NOMO-1 (cell line): ENCODE measurements at regions not wholly inside any gene's neighbourhood (a gene's known extent, or its start where the extent isn't known, plus 50 kb on each side); places are given as distances from the start of the nearest gene placed in this dataset.

ENCODE experiments used
- DNase-seq, 2 experiments: peaks; one replicate each; lab custom pipeline; 2025; ENCODE audit not compliant: unreplicated experiment in 2 of 2; lab: John Stamatoyannopoulos, UW

GRCh38 chr15:95994418-95994817 is 336.1 kb upstream of the NR2F2 start:
- DNase-seq = no peak

DNA sequence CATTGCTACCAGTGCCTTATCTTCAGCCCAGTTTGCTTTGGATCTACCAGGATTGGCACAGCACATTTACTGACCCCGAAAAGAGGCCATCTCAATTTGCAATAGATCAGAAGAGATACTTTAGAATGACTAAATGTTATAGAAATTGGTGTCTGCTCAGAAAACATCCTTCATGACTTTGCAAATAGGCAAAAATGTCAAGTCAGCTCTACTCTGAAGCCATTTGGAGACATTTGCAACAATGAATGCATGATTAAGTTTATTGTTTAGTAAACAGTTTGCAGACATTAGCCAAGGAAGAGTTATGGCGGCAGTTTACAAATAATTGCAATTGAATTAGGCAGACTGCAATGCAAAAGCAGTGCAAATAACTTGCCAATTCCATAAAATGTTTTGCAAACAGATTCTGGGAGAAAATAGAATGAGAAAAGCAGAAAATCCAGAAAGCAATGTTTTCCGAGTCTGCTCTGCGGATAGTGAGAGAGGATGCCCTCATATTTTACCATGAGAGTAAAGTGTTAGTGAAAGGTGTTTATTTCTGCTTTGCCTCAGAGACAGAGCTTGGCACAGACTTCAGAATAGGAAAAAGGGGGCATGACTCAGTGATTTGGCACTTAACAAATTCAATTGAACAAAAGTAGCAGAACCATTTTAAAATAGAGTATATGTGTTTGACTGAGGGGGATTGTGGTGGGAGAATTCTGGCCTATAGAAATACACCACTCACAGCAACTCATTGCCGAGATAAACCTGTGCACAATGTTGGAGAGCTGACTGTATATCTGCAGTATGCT is 334.9 kb upstream of the NR2F2 start:
- DNase-seq = no peak

DNA sequence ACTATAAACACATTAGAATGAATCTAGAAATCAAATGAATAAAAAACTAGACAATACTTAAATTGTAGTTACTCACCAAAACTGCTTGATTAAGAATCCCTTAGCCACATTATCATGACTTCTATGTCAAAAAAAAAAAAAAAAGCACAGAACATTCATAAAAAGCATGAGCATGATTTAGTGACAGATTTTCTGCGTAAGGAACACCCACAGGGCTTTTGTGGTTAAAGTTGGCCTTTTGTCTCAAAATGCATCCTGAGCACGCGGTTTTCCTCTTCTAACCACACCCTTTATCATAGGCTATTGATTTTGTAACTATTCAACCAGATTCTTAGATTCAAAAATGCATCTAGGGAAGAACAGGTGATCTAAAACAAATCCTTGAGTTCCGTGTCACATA is 334.0 kb upstream of the NR2F2 start:
- DNase-seq = peak in 1 of 2 experiments; percentile 27

GRCh38 chr15:95998935-95999334 is 331.6 kb upstream of the NR2F2 start:
- no peak for DNase-seq

- DNase-seq = no peak
Measured at GRCh38 chr15:96002890-96003859, 327.3 kb upstream of the NR2F2 start.

GRCh38 chr15:96005906-96006305 is 324.6 kb upstream of the NR2F2 start:
- DNase-seq = no peak

DNA sequence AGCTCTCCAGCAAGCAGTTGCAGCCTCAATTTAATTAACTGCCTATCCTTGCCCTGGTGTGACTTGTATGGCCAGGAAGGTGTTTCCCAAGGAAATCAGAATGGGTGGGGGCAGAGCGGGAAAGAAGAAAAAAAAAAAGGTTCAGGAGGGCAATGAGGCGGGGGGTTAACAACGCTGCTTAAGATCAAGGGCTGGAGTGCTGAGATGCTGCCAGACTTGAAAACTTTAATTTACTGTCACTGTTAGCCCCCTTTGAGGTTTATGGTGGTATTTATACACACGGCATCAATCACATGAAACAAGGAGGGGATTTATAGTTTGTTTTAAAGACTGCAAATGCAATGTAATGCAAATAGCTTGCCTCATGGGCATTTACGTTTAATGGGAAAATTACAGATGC is 319.4 kb upstream of the NR2F2 start:
- no peak for DNase-seq

- DNase-seq = no peak
Measured at GRCh38 chr15:96014939-96015338, 315.6 kb upstream of the NR2F2 start.

GRCh38 chr15:96019114-96019513 is 311.4 kb upstream of the NR2F2 start:
- DNase-seq = no peak

GRCh38 chr15:96020133-96020532 is 310.4 kb upstream of the NR2F2 start:
- no peak for DNase-seq

DNA sequence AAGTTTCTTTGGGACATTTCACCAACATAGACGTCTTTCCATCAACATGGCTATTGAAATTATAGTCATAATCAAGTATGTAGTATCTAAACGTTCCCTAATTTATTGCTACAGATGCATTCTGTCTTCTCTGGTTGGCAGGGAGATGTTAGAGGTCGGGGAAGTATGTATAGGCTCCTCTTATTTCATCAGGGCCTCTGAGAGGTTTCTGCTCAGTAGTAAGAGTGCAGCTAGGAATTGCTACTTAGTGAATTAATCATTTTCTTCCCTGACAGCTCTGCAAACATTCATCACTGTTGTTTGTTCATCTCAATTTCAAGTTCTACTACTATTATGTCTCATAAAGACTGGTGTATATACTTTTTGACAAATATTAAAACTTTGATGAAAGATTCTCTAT is 309.7 kb upstream of the NR2F2 start:
- DNase-seq = no peak

GRCh38 chr15:96023081-96023480 is 307.4 kb upstream of the NR2F2 start:
- no peak for DNase-seq

GRCh38 chr15:96027501-96027900 is 303.0 kb upstream of the NR2F2 start:
- DNase-seq = no peak

GRCh38 chr15:96028620-96029019 is 301.9 kb upstream of the NR2F2 start:
- DNase-seq = no peak

DNA sequence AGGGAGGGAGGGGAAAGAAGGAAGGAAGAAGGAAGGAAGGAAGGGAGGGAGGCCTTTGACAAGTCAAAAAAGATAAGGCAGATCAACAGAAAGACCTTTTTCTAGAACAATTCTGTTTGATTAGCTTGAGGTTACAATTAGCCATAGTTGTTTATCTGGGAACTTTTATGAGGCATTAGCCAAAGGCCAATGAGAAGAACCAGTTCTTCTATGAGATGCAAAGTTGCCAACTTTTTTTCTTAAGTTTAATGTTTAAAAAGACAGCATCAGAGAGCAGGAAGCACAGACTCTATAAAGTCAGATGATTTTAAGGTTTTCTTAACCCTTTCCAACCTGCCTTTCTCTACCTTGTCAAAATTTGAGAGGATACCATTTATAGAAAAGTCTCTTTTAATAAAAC is 301.3 kb upstream of the NR2F2 start:
- no peak for DNase-seq

GRCh38 chr15:96031426-96032110 is 298.9 kb upstream of the NR2F2 start:
- no peak for DNase-seq

- no peak for DNase-seq
Measured at GRCh38 chr15:96035091-96035490, 295.4 kb upstream of the NR2F2 start.

DNA sequence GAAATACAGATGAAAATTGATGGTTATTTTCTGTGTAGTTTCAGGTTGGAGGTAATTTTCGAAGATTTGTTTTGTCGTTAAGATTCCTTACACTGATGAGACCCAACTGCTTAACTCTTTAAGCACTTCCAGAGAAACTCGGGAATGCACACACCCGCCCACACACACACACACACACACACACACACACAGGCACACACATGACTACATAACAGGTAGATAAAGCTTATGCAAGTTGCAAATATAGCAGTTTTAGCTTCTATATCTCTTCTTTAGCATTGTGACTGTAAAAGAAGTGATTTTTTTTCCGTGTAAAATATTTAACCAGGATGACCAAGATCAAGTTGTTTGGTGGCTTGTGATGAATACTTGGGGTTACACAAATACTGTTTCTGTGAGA is 294.9 kb upstream of the NR2F2 start:
- no peak for DNase-seq

DNA sequence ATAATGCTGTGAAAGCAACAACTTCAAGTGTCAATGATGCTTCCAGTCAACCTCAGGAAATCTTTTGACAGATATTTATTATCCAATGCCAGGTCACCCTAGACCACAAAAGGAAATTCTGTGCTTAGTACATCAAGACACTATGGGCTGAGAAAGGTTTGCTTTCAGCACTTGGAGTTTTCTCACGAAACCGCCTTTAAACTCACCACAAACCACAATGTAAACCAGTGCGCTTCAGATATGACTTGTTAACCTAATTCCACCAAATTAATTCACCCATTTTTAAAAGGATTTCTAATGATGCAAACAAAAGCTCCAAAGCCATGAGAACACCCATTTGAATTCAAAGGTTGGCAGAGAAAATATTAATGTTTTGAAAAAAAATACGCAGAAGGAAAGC is 292.9 kb upstream of the NR2F2 start:
- peak; percentile 63 to 75 for DNase-seq

- no peak for DNase-seq
Measured at GRCh38 chr15:96038131-96038530, 292.4 kb upstream of the NR2F2 start.

- no peak for DNase-seq
Measured at GRCh38 chr15:96038650-96039049, 291.9 kb upstream of the NR2F2 start.
